ENCODE measurements at regions not wholly inside any gene's neighbourhood (a gene's known extent, or its start where the extent isn't known, plus 50 kb on each side); places are given as distances from the start of the nearest gene placed in this dataset.
"Not testable (repeated sequence)": the region's sequence is repeated elsewhere in the genome, so short reads cannot be mapped to it uniquely, and the experiment has no call there.

- DNase-seq, result no peak
Measured at GRCh38 chr19:30690935-30691818, 319.0 kb downstream of the ZNF536 start.

GRCh38 chr19:30690525-30690924, 318.3 kb downstream of the ZNF536 start:
- no peak for DNase-seq

- DNase-seq, result no peak
Measured at GRCh38 chr19:30689474-30689873, 317.3 kb downstream of the ZNF536 start.

- no peak for DNase-seq
Measured at GRCh38 chr19:30688696-30689095, 316.5 kb downstream of the ZNF536 start.

GRCh38 chr19:30686826-30687566, 314.8 kb downstream of the ZNF536 start:
- DNase-seq, result no peak

- no peak for DNase-seq
Measured at GRCh38 chr19:30686176-30686820, 314.1 kb downstream of the ZNF536 start.

- no peak for DNase-seq
Measured at GRCh38 chr19:30685426-30686000, 313.3 kb downstream of the ZNF536 start.

GRCh38 chr19:30684613-30685012, 312.4 kb downstream of the ZNF536 start:
- no peak for DNase-seq

- peak; percentile 87 for DNase-seq
Measured at GRCh38 chr19:30682999-30683536, 310.9 kb downstream of the ZNF536 start.

GRCh38 chr19:30682146-30682998, 310.2 kb downstream of the ZNF536 start:
- no peak for DNase-seq

- no peak for DNase-seq
Measured at GRCh38 chr19:30681162-30682100, 309.2 kb downstream of the ZNF536 start.

GRCh38 chr19:30680399-30680798, 308.2 kb downstream of the ZNF536 start:
- DNase-seq, result not testable (repeated sequence)

GRCh38 chr19:30679789-30680188, 307.6 kb downstream of the ZNF536 start:
- DNase-seq, result no peak

- no peak for DNase-seq
Measured at GRCh38 chr19:30679153-30679702, 307.0 kb downstream of the ZNF536 start.

- DNase-seq, result no peak
Measured at GRCh38 chr19:30678168-30678567, 306.0 kb downstream of the ZNF536 start.

GRCh38 chr19:30677702-30678101, 305.5 kb downstream of the ZNF536 start:
- no peak for DNase-seq

- no peak for DNase-seq
Measured at GRCh38 chr19:30676990-30677679, 305.0 kb downstream of the ZNF536 start.

- no peak for DNase-seq
Measured at GRCh38 chr19:30675086-30675485, 302.9 kb downstream of the ZNF536 start.

GRCh38 chr19:30674656-30675055, 302.5 kb downstream of the ZNF536 start:
- DNase-seq, result no peak

- DNase-seq, result no peak
Measured at GRCh38 chr19:30673336-30673735, 301.2 kb downstream of the ZNF536 start.

Measured in HCEC 1CT (cell line).